Loucy (cell line): ENCODE measurements at regions not wholly inside any gene's neighbourhood (a gene's known extent, or its start where the extent isn't known, plus 50 kb on each side); places are given as distances from the start of the nearest gene placed in this dataset.

Source experiments
- CTCF ChIP-seq: fragments of 200-600 bp; sonication (generic); conservative IDR thresholded peaks from 2 replicates; pipeline ENCODE4 v1.5.1; 2014; ENCODE audit warnings: mild to moderate bottlenecking, antibody characterized with exemption, low read length
- EZH2phosphoT487 ChIP-seq: fragments of 200-600 bp; IDR thresholded peaks from 2 replicates; pipeline ENCODE4 v1.6.1; 2018; ENCODE audit warnings: antibody characterized with exemption, mild to moderate bottlenecking, moderate library complexity, borderline replicate concordance

GRCh38 chr16:26276289-26276688 is 584.5 kb downstream of the HS3ST4 start:
- TF ChIP-seq CTCF (no peak), EZH2phosphoT487 (no peak)
